NCI-H82 (cell line): ENCODE measurements at regions not wholly inside any gene's neighbourhood (a gene's known extent, or its start where the extent isn't known, plus 50 kb on each side); places are given as distances from the start of the nearest gene placed in this dataset.
"Not testable (repeated sequence)": the region's sequence is repeated elsewhere in the genome, so short reads cannot be mapped to it uniquely, and the experiment has no call there.

Experiments
- DNase-seq: peaks from one replicate; lab custom pipeline; 2025; lab: John Stamatoyannopoulos, UW

DNA sequence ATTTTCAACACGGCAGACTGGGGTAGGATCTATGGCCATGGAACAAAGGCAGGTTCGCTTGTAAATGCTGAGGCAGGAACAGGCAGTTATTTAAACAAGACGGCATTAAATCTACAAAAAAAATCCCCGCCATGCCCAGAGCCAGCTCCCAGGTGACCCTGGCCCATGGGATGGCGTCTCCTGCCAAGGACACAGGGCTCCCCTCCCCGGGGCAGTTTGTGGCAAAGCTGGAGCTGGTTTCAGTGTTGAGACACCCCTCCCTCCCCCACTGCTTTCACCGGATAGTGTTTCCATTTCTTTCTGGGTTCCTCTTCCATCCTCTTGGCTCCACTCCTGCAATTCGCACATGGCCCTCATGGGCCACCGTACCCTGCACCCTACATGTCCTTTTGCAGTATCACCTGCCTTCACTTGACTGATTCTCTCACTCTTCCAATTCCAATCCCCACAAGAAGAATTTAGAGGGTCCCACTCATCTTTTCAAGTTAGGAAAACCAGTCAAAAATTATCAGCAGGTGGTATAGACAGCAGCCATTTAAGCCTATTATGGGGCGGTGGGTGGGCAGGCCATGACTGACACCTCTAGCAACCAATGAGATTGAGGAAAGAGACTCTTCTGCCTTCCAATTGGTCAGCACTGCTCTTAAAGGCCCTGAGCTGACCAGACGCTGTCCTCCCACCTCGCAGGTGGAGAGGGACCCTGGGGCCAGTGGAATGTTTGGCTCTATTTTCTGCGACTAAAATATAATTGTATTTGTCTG lies 52.0 kb downstream of the OLIG1 start:
- DNase-seq, result peak; percentile 92

DNA sequence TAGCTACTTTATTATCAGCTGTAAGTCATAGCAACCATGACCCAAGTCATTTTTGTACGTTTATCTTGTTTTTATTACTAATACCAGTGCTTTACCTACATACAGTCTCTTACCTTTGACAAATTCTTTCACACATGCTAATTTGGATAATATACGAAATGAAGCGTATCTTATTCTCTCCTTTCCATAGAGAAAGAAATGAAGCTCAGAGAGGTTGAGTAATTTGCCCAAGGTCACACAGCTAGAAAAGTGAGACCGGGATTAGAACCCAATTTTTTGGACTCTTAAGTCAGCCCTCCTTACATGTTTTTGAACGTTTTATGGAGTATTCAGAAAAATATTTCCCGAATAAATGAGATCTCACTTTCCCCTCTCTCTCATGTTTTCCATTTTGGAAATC lies 52.6 kb downstream of the OLIG1 start:
- DNase-seq, result no peak

DNA sequence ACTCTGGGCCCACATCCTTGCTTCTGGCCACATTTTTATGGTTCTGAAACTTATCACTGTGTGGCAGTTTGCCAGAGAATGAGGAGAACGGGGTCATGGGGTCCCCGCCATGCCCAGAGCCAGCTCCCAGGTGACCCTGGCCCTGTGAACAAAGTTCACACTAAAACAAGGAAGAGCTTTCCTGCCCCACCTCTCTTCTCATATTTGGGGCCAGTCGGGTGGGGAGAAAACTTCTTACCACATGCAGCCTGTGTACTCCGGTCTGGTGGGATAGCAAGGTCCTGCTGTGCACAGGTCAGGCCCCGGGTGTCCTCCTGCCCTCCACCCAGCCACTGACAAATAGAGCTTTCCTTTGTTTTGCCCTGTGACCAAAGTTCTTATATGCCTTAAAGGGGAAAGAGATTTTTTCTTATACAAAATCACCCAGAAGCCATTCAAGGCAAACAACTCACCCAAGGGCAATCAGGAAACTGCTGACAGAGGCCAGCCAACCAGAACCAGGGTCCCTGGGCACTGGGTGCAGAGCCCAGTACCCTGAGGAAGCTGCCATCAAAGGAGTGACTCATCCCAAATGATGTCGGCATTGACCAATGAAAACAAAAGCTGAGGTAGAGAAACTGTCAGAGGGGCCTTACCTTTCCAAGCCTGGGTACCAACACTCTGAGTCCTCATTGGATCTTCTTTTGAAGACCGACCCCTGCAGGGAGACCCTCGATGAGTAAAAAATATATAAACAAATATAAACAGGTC lies 53.6 kb downstream of the OLIG1 start:
- no peak for DNase-seq

DNA sequence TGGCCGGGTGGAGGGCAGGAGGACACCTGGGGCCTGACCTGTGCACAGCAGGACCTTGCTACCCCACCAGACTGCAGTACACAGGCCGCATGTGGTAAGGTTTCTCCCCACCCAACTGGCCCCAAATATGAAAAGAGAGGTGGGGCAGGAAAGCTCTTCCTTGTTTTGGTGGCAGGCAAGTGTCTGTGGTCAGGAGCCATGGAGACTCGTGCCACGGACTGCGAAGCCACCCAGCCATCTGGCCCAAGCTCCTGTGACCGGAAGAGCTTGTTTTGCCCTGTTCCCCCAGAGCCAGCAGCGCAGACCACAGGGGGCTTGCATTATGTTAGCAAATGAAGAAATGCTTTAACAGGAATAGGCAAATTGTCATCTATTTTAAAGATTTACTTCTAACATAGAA lies 54.9 kb downstream of the OLIG1 start:
- no peak for DNase-seq

DNA sequence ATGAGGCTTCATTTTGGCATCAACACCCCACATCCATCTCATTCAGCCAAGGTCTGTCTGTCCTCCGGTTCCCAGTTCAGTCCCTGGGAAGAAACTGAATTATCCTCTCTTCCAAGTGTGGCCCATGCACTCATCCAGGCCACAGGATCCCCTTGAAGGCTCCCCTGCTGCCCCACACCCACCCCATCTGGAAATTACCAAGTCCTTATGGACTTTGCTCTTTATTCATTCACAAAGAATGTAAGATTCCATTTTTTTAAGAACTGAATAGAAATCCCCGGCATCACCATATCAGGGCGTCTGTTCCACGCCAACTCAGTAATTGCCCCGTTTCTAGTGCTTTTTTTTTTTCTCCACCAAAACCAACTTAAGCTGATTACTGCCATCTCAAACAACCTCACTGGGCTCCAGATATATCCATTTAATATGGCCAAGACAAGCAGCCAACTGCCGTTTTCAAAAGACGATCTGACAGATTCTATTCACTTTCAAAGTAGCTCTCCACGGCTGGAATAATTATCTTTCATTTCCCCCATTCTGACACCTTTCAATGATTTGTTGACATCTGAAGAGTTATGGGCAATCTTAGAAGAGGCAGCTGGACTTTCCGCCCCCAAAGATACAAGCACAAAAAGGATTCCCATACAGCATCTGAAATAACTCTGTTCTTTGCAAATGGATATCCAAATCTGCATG lies 55.9 kb downstream of the OLIG1 start:
- DNase-seq, result peak; percentile 80

DNA sequence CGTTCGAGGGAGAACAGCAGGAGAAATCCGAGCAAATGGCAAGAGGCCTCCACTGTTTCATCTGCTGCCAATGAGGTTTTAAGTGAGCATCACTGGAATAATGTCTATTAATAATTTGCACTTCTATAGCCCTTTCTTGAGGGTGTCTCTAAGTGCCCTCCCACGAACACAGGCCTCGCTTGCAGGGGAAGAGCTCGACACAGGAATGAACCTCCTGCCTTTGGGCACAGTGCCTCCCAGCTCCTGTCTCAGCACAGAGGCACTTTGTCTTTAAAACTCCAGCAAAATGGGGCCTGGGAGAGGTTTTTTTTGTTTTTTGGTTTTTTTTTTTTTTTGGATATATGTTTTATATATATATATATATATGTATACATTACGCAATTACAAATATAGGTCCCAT lies 56.6 kb downstream of the OLIG1 start:
- DNase-seq, result no peak

DNA sequence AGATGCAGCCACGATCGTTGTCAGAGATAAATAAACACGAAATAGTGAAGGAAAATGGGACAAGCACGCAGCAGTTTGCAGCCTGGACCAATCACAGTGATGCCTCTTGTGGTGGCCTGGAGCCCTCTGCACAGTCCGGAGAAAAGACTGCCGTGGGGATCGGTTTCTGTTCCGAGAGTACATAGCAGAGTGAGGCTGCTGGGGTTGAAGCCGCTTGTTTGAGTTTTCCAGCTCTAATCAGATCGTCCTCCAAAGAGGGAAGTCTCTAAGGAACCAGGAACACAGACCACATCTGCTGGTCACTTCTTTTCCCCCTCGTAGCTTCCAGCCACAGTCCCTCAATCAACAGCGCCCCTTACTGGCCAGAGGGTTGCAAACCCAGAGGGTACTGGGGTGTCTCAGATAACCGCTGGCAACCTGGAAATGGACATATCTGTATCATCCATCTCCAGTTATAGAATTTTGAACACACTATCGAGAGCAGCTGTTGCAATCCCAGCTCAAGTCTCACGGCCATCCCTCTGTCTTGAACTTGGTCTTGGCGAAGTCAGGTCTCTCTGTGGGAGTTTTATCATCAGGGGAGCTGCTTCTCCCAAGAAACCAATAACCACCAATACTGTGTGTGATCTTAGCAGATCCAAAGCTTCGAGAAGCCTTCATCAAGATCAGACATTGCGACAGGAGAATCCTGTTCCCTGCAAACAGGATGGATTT lies 57.4 kb downstream of the OLIG1 start:
- DNase-seq, result peak; percentile 93

DNA sequence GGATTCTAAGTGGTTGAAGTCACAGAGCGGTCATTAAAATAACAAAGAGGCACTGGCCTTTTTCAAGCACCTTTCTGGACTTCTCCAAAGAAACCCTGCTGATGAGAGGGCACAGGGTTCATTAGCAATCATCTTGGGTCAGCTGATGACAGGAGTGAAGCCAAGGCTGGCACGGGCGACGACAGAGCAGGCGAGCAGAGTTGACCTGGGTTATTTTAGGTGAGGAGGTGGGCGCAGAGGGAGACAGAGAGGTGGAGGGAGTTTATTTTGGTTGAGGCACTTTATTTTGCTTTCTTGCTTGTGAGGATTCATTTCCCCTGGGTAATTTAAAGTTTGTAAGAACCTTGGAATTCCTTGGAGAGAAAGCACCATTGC lies 57.9 kb downstream of the OLIG1 start:
- no peak for DNase-seq

DNA sequence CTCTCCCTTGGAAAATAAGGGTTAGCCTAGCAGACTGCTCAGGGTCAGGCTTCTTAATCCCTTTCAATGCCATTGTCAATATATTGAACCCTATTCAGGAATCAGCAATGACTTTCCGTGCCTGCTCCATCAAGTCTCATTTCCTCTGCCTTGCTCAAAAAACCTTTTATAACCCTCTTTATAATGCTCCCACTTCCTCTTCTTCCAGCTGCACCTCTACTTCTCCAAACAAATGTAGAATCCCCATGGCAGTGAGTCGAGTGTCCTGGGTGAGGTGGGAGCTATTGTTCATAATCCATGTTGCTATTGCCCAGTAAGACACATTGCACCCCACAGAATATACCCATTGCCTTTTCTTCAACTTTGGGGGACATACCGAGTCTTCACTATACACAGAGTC lies 58.6 kb downstream of the OLIG1 start:
- DNase-seq, result no peak

DNA sequence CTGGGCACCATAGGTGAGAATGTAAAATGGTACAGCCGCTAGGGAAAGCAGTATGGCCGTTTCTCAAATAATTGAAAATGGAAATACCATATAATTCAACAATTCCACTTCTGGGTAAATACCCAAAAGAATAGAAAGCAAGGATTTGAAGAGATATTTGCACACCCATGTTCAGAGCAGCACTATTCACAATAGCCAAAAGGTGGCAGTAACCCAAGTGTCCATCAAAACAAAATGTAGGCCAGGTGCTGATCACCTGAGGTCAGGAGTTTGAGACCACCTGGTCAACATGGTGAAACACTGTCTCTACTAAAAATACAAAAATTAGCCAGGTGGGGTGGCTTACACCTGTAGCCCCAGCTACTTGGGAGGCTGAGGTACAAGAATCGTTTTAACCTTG lies 62.1 kb downstream of the OLIG1 start:
- no peak for DNase-seq

DNA sequence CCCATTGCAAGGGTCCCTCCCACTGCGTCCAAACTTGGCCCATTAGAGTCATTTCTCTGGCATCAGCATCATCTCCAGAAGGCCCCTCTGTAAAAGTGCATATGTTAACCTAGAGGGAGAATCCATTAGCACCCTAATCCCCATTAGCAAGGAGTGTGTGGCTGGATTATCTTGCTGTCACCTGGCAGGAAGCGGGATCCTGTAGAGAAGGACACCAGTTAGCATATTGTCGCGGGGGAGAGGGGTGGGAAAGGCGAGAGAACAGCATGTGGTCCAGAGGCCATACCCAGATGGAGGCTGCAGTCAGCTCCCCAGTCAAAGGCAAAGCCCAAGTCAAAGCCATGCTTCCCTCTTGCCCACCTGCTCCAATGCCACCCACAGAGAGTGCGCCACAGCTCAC lies 64.0 kb downstream of the OLIG1 start:
- peak; percentile 100 for DNase-seq

DNA sequence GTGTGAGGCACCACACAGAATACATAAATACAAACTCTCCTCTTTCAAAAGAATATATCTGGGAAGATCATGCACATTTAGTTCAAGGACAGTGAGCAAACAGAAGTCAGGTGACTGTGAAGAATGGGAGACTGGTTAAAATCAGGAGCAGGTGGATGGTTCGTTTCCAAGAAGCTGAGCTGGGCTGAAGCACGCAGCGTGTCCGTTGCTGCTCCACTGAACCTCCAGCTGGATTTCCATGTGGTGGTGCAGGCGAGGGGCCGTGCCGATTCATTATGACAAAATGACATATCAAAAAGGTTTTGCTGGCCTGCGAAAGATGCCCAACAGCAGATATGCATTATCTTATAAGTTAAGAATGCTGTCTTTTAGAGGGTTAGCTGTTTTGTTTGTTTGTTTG lies 66.0 kb downstream of the OLIG1 start:
- DNase-seq, result peak; percentile 27

DNA sequence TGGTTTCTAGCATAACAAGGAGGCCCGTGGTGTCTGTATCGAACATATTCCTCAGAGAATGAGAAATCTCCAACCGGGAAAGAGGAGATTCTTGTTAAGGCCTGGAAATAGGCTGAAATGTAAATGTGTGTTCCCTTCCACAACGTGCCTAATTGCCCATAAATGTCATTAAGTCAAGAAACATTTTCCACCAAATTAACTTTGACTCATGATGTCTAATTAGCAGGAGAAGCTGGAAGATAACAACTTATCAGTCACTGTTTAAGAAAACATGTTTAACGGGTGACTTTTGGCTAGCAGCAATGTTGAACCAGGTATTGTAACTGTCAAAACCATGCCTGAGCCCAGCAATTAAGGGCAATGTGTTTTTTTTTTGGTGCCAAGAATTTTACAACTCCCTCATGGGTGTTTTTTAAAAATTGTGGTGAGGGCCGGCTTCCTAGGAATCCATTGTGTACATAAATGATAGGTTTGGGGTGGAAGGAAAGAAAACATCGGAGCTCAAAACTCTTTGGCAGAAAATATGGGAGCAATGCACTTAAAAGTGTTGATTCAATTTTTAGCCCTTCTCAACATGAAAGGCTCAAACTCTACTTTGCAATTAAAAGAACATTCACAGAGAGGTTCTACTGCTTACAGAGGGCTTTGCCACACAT lies 67.0 kb downstream of the OLIG1 start:
- DNase-seq, result no peak

DNA sequence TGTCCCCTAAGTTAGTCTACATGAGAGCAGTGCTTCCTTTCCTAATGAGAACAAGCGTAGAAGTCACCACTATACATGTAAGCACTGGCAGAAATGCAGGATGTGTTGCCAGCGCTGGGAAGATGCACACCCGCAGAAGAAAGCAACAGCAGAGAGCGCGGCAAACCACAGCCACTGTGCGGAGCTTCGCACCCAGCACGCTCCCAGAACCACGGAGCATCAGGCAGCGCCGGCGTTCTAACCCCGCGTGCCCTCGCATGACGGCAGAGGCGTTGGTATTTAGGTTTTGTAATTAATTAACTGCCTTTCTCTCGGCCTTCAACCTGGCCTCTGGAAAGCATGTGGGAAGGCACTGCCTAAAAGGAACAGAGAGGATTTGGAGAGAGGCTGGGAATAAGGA lies 69.1 kb downstream of the OLIG1 start:
- DNase-seq, result peak; percentile 32

DNA sequence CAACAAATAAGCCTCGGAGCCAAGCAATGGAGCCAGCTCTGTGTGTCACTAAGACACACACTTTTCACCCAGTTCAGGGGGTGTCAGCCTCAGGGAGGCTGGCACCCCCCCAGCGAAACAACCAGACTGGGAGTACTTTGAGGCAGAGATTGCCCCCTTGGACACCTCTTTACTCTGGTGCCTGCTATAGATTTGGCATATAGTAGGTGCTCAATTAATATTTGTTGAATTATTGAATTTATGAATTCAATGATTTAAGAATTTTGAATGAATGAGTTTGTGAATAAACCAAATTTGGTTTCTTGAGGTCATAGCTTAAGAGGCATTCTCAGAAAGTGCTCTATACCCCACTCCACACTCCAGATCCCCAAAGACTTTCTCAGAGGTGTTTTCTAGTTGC lies 70.3 kb downstream of the OLIG1 start:
- no peak for DNase-seq

DNA sequence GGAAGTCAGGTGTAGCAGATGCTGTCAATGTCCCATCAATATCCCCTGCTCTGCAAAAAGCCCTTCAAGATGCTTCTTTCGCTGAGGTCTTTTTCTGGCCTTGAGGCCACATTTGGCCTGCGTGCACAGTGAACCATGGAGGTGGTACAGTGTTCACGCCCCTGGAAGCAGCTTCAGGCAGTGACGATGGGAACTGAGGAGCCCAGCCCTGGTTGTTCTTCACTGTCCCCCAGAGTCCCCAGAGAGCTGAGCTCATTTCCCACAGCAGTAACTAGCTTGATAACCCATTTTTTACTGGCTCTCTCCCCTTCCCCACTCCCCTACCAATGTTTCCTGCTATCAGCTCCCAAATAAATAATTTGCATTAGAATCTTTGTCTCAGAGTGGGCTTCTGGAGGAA lies 76.5 kb downstream of the OLIG1 start:
- no peak for DNase-seq

DNA sequence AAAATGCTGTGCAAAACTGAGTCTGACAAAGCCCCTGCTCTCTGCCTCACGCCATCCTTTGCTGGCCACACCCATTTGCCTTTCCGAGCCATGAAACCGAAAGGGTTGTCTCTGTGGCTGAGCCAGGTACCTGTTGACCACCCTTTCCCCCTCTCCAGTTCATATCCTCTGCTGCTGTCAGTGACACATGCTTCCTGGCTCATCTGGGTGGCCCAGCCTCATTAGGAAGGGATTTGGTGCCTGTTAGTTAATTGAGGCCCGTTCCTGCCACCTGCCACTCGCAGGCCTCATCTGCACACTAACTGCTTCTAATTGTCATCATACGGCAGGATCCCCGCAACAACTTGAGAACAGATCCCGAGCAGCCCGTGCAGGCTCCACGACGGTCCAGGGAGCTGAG lies 79.2 kb downstream of the OLIG1 start:
- peak; percentile 97 for DNase-seq

DNA sequence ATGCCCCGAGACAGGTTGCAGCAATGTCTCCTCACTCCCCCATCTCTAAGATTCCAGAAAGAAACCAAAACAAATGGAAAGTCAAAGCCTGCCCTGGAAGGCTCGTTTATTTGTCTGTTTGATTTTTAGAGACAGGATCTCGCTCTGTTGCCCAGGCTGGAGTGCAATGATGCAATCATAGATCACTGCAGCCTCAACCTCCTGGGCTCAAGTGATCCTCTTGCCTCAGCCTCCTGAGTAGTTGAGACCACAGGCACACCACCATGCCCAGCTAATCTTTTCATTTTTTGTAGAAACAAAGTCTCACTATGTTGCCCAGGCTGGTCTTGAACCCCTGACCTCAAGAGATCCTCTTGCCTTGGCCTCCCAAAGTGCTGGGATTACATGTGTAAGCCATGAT lies 78.8 kb upstream of the IFNAR2 start:
- not testable (repeated sequence) for DNase-seq

DNA sequence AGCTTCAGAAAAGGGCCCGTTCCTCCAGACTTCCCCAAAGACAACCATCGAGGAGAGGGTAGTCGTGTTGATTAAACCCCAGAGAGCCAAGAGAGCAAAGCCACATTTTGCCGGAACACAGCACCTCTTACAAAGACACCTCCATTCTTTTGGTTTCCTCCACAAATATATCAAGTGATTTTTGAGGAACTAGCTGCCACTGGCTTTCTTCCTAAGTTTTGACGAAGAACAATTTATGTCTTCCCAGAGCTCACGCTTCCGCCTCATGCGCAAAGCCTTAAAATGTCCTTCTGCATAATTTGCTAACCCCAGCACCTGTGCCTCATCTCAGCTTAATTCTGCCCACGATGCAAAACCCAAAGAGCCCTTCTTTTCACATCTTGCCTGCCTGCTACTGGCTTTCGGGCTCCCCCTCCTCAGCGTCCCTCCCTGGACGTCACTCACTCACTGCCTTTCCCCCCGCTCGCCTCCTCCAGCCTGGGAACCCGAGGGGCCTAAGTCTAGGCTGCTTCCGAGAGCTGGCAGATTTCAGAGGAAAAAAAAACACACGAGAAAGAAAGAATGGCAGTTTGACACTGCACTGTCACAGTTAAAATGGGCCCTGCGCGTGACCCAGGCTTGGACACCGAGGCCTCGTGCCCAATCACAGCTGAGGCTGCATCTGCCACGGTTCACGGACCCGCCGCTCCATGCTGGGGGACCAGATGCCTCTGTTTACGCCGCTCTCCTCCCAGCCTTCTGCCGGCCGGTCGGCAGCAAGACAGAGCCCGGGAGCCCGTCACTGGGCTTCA lies 77.6 kb upstream of the IFNAR2 start:
- peak; percentile 80 for DNase-seq

DNA sequence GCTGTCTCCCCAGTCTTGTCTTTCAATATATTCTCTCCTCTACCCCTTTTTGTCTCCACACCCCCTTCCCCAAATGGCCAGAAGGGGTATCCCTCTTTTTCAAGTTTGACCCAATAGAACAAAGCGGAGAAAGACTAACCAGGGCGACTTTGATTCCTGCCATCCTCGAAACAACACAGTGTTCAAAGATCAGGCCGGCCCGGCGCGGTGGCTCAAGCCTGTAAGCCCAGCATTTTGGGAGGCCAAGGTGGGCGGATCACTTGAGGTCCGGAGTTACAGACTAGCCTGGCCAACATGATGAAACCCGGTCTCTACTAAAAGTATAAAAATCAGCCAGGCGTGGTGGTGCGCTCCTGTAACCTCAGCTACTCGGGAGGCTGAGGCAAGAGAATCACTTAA lies 77.0 kb upstream of the IFNAR2 start:
- DNase-seq, result no peak

DNA sequence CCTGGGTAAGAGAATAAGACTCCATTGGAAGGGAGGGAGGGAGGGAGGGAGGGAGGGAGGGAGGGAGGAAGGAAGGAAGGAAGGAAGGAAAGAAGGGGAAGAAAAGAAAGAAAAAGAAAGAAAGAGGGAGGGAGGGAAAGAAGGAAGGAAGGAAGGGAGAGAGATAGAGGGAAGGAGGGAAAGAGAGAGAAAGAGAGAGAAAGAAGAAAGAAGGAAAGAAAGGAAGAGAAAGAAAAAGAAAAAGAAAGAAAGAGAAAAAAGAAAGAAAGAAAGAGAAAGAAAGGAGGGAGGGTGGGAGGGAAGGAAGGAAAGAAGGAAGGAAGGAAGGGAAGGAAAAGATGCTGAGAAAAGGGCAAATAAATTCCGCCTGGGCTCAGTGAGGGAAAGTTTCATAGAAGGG lies 74.7 kb upstream of the IFNAR2 start:
- no peak for DNase-seq
